A673 (cell line): ENCODE measurements at regions not wholly inside any gene's neighbourhood (a gene's known extent, or its start where the extent isn't known, plus 50 kb on each side); places are given as distances from the start of the nearest gene placed in this dataset.

Experiments used
- EZH2 ChIP-seq: fragments of 200-600 bp; sonication (generic); IDR thresholded peaks from 2 replicates; pipeline ENCODE4 v1.6.1; 2017; ENCODE audit warnings: borderline replicate concordance, low read depth, mild to moderate bottlenecking, mixed read lengths, antibody characterized with exemption, low read length; ENCODE audit not compliant: poor library complexity, severe bottlenecking
- TF ChIP-seq, protein P1 (sequence below): fragments of 300-800, 200-600 bp; sonication (generic); conservative IDR thresholded peaks from 2 replicates; pipeline ENCODE4 v1.5.1; 2017; ENCODE audit warnings: low read depth, mild to moderate bottlenecking, antibody characterized with exemption, low read length, moderate library complexity, mixed read lengths

DNA sequence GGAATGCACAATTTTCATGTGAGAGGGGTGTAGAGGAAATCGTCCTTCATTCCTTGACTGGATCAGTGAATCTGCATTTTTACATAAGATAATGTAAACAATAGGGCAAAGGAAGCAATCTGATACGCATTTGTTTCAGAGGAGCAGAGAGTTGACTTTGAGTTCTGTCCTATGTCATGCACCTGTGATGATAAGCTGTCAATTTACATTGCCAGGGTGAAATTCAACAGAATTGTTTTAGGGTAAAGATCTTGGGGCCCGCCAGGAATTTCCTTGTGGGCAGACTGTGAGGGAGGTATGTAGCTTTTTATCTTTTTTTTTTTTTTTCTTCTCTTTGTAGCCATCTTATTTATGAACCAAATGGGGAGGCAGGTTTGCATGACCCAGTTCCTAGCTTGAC lies 58.3 kb upstream of the LARP1 start:
- TF ChIP-seq, protein P1, sequence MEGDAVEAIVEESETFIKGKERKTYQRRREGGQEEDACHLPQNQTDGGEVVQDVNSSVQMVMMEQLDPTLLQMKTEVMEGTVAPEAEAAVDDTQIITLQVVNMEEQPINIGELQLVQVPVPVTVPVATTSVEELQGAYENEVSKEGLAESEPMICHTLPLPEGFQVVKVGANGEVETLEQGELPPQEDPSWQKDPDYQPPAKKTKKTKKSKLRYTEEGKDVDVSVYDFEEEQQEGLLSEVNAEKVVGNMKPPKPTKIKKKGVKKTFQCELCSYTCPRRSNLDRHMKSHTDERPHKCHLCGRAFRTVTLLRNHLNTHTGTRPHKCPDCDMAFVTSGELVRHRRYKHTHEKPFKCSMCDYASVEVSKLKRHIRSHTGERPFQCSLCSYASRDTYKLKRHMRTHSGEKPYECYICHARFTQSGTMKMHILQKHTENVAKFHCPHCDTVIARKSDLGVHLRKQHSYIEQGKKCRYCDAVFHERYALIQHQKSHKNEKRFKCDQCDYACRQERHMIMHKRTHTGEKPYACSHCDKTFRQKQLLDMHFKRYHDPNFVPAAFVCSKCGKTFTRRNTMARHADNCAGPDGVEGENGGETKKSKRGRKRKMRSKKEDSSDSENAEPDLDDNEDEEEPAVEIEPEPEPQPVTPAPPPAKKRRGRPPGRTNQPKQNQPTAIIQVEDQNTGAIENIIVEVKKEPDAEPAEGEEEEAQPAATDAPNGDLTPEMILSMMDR, result no peak
- no peak for TF ChIP-seq EZH2
